Heart left ventricle (tissue), 13 donors: ENCODE measurements at regions not wholly inside any gene's neighbourhood (a gene's known extent, or its start where the extent isn't known, plus 50 kb on each side); places are given as distances from the start of the nearest gene placed in this dataset.

Experiments
- POLR2A ChIP-seq, 2 donors: fragments of 450-650 bp; IDR thresholded peaks; one replicate each; pipeline ENCODE4 v1.6.1; 2017; ENCODE audit warnings: antibody characterized with exemption in 2 of 2, mild to moderate bottlenecking in 2 of 2, moderate library complexity in 2 of 2
- TF ChIP-seq, protein P1 (sequence below), 12 donors: fragments of 200-600 bp; sonication (generic) in 4 of 12; IDR thresholded peaks; one replicate each; pipeline versions ENCODE4 v1.5.0 to v1.8.0; 2018 to 2022; ENCODE audit warnings: antibody characterized with exemption in 12 of 12, mild to moderate bottlenecking in 5 of 12
- donor health status: ischemic (EF 13 %, LVEDD 7.1; RV severe dilation, severe dysfunction).
- donor health status: DM: no; HTN: yes; CAD: no.
- donor health status: DM: no; HTN: no; CAD: no.
- donor health status: ischemic (EF 25% LVEDD 6.9; RV normal size, moderate dysfunction).
- donor health status: ischemic (EF 25% LVEDD 5.7; RV mildly dilated, moderate dysfunction).
- donor health status: ischemic (EF 35%, LVEDD 5.7; RV mildly dilated, moderate dysfunction).
- donor health status: nonischemic (EF 11% LVEDD 7.7; RV severe dilation, severe dysfunction).
- donor health status: DM: yes; HTN: yes; CAD: no.
- donor health status: PGD.
- donor health status: ischemic (EF 29% LVEDD 5.4; RV normal size, mild dysfunction).
- donor health status: nonischemic (EF 23%, LVEDD 6.1; RV moderate dilation, normal function).

DNA sequence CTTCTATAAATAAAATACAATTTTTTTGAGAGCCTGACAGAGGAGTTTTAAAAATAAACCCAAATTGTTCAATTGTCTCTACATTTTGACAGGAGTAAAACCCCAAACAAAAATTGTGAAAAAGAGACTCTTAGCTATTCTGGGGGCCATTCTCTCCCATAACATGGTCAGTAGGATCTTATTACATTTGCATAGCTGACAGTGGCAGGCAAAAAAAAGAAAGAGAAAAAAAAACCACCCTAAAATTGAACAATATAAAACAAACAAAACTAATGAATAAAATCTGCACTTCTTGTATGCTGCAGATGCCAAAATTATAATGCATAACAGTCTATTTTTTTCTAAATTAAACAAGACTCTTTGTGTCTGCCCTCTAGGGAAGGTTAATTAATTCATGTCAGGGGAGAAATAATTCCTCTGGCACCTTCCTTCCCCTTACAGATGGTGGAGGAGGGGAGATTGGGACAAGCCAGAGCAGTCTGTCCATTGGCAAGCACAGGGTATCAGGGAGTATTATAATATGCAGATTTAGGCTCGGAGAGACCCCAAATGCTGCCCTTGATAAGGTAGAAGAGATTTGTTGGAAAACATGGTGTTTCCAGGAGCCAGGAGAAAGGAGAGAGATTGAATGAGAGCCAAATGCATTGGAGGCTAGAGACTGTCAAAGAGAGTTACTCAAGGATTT lies 79.7 kb upstream of the CDH6 start:
- TF ChIP-seq, protein P1, sequence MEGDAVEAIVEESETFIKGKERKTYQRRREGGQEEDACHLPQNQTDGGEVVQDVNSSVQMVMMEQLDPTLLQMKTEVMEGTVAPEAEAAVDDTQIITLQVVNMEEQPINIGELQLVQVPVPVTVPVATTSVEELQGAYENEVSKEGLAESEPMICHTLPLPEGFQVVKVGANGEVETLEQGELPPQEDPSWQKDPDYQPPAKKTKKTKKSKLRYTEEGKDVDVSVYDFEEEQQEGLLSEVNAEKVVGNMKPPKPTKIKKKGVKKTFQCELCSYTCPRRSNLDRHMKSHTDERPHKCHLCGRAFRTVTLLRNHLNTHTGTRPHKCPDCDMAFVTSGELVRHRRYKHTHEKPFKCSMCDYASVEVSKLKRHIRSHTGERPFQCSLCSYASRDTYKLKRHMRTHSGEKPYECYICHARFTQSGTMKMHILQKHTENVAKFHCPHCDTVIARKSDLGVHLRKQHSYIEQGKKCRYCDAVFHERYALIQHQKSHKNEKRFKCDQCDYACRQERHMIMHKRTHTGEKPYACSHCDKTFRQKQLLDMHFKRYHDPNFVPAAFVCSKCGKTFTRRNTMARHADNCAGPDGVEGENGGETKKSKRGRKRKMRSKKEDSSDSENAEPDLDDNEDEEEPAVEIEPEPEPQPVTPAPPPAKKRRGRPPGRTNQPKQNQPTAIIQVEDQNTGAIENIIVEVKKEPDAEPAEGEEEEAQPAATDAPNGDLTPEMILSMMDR (IDR thresholded peaks at IDR 0.05): no peak
- TF ChIP-seq POLR2A (IDR thresholded peaks at IDR 0.05): no peak
